Right lobe of liver (tissue), 4 donors: ENCODE measurements at regions not wholly inside any gene's neighbourhood (a gene's known extent, or its start where the extent isn't known, plus 50 kb on each side); places are given as distances from the start of the nearest gene placed in this dataset.
A peak's percentile ranks its signal among the peaks of the same experiment; 100 is the strongest.

Source experiments
- CTCF ChIP-seq, 4 donors: fragments of 200-600 bp in 3 of 4; fragments of 450-650 bp in 1 of 4; IDR thresholded peaks; one replicate each; pipeline versions ENCODE4 v1.5.1 to v1.8.0; 2016 to 2022; ENCODE audit warnings: antibody characterized with exemption in 4 of 4, mild to moderate bottlenecking in 2 of 4
- POLR2A ChIP-seq: fragments of 450-650 bp; IDR thresholded peaks from one replicate; pipeline ENCODE4 v1.6.1; 2017; ENCODE audit warnings: antibody characterized with exemption, mild to moderate bottlenecking
- donor health status: DM: no; HTN: no; CAD: no.
- donor health status: DM: no; HTN: no; CAD: no.
- donor health status: DM: no; HTN: yes; CAD: no.

- TF ChIP-seq CTCF (IDR thresholded peaks at IDR 0.05), result peak in 1 of 4 donors; percentile 13
- TF ChIP-seq POLR2A, result no peak
These were observed 92.3 kb downstream of the TUBA3C start for GRCh38 chr13:19089315-19089714.
